Osteoblast (primary cell): ENCODE measurements at regions not wholly inside any gene's neighbourhood (a gene's known extent, or its start where the extent isn't known, plus 50 kb on each side); places are given as distances from the start of the nearest gene placed in this dataset.

Experiments
- DNase-seq: peaks from one replicate; pipeline ENCODE4 v3.0.0; 2011; ENCODE audit warnings: low spot score, mixed read lengths; ENCODE audit not compliant: insufficient read length; ENCODE audit errors: missing footprints
- H2AFZ ChIP-seq: 2 replicates; pipeline ENCODE4 v1.6.0; 2011; ENCODE audit warnings: mild to moderate bottlenecking, low read length
- H3K27ac ChIP-seq: 2 replicates; pipeline ENCODE4 v1.5.1; 2011; ENCODE audit warnings: mild to moderate bottlenecking, low read depth, low read length, moderate library complexity
- H3K27me3 ChIP-seq: 2 replicates; pipeline ENCODE4 v1.6.0; 2012; ENCODE audit warnings: mild to moderate bottlenecking, control low read depth, inconsistent platforms, low read length, moderate library complexity; ENCODE audit not compliant: insufficient read depth
- H3K36me3 ChIP-seq: 2 replicates; pipeline ENCODE4 v1.5.1; 2011; ENCODE audit warnings: mild to moderate bottlenecking, low read length, control low read depth, moderate library complexity; ENCODE audit not compliant: insufficient read depth
- H3K4me1 ChIP-seq: 2 replicates; pipeline ENCODE4 v1.5.1; 2011; ENCODE audit warnings: mild to moderate bottlenecking, low read length, control low read depth, moderate library complexity; ENCODE audit not compliant: insufficient read depth
- H3K4me2 ChIP-seq: 2 replicates; pipeline ENCODE4 v1.6.0; 2011; ENCODE audit warnings: mild to moderate bottlenecking, low read length; ENCODE audit not compliant: insufficient read depth
- H3K4me3 ChIP-seq: fragments of 200-600 bp; sonication (generic); 3 replicates; pipeline ENCODE4 v1.5.1; 2012; ENCODE audit warnings: mild to moderate bottlenecking, low read length, inconsistent platforms; ENCODE audit not compliant: insufficient read depth
- H3K79me2 ChIP-seq: 2 replicates; pipeline ENCODE4 v1.6.0; 2012; ENCODE audit warnings: mild to moderate bottlenecking, low read length, control low read depth, inconsistent platforms; ENCODE audit not compliant: insufficient read depth
- H3K9me3 ChIP-seq: 2 replicates; pipeline ENCODE4 v1.5.1; 2011; ENCODE audit warnings: low read depth, low read length, control low read depth
- H4K20me1 ChIP-seq: 2 replicates; pipeline ENCODE4 v1.6.0; 2012; ENCODE audit warnings: mild to moderate bottlenecking, low read length, control low read depth; ENCODE audit not compliant: insufficient read depth
- TF ChIP-seq, protein P1 (sequence below): IDR thresholded peaks from 2 replicates; pipeline ENCODE4 v1.5.1; 2011; ENCODE audit warnings: mild to moderate bottlenecking, low read depth, low read length, moderate library complexity; ENCODE audit errors: extremely low read depth

DNA sequence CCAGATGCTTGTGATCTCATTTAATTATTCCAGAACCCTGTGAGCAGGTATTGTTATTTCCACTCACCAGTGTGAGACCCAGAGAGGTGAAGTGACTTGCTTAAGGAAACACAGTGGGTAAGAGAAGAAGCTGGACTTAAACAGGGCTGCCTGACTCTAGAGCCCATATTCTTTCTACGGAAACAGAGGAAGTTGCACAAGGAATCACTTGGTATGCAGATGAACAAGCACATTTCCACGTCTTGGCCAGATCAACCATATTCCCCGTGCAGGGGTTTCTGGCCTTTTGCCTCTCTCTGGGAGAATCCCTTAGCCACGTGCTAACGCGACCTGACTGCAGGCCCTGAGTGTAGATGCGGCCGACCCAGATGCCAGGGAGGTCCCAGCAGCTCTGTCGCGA lies 195.5 kb upstream of the ATP6AP2 start:
- TF ChIP-seq, protein P1, sequence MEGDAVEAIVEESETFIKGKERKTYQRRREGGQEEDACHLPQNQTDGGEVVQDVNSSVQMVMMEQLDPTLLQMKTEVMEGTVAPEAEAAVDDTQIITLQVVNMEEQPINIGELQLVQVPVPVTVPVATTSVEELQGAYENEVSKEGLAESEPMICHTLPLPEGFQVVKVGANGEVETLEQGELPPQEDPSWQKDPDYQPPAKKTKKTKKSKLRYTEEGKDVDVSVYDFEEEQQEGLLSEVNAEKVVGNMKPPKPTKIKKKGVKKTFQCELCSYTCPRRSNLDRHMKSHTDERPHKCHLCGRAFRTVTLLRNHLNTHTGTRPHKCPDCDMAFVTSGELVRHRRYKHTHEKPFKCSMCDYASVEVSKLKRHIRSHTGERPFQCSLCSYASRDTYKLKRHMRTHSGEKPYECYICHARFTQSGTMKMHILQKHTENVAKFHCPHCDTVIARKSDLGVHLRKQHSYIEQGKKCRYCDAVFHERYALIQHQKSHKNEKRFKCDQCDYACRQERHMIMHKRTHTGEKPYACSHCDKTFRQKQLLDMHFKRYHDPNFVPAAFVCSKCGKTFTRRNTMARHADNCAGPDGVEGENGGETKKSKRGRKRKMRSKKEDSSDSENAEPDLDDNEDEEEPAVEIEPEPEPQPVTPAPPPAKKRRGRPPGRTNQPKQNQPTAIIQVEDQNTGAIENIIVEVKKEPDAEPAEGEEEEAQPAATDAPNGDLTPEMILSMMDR: no peak

DNA sequence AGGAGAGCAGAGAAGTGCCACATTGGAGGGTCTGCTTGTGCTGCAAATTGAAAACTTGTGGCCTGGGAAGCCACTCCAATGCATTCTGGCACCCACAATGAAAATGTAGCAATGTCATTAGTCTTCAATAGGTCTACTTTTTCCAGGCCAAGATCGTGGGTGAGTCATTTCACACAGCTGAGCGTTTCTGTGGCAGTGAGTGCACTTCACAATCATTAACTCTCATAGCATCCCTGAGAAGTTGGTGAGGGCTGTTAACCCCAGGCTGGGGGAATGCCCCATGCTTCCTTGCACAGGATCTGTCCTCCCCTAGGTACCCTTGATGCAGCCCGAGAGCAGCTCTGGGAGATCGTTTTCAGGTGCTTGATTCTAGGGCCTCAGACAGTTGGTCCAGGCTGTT lies 196.8 kb upstream of the ATP6AP2 start:
- no peak for DNase-seq
- Histone ChIP-seq H3K4me3 (no peak overlapping the region), H3K79me2 (no peaks in the 10 kb centered on the region), H3K27ac (no peak overlapping the region), H2AFZ (no peak overlapping the region), H4K20me1 (no peaks in the 10 kb centered on the region), H3K9me3 (no peaks in the 10 kb centered on the region), H3K27me3 (peaks cover 12% of the 10 kb centered on the region), H3K36me3 (no peaks in the 10 kb centered on the region), H3K4me2 (no peak overlapping the region), H3K4me1 (no peaks in the 10 kb centered on the region)
- TF ChIP-seq, protein P1: no peak

More for the DNA sequence above, 195.5 kb upstream of the ATP6AP2 start:
- DNase-seq: no peak
- Histone ChIP-seq H3K9me3 (no peaks in the 10 kb centered on the region), H3K79me2 (no peaks in the 10 kb centered on the region), H2AFZ (no peak overlapping the region), H3K36me3 (no peaks in the 10 kb centered on the region), H3K27ac (no peak overlapping the region), H4K20me1 (no peaks in the 10 kb centered on the region), H3K4me2 (no peak overlapping the region), H3K4me3 (no peak overlapping the region), H3K27me3 (peaks cover 9% of the 10 kb centered on the region), H3K4me1 (no peaks in the 10 kb centered on the region)

DNA sequence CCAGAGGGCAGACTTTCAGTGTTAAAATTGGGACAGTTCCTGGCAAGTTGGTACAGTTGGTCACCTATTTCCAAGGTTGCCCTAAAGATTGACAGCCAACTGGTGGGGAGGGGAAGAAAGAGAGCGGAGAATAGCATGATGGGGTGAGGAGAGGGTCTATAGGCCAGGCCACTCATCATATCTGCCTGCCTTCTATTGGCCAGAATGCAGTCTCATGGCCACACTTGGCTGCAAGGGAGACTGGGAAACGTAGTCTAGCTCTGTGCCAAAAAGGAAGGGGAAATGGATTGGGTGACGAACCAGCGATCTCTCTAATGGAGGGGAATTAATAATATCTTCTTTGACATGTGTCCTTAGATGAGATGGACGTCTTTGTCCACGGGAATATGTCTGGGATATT lies 197.4 kb upstream of the ATP6AP2 start:
- H3K9me3 ChIP-seq: no peaks in the 10 kb centered on the region
- TF ChIP-seq, protein P1: no peak

DNA sequence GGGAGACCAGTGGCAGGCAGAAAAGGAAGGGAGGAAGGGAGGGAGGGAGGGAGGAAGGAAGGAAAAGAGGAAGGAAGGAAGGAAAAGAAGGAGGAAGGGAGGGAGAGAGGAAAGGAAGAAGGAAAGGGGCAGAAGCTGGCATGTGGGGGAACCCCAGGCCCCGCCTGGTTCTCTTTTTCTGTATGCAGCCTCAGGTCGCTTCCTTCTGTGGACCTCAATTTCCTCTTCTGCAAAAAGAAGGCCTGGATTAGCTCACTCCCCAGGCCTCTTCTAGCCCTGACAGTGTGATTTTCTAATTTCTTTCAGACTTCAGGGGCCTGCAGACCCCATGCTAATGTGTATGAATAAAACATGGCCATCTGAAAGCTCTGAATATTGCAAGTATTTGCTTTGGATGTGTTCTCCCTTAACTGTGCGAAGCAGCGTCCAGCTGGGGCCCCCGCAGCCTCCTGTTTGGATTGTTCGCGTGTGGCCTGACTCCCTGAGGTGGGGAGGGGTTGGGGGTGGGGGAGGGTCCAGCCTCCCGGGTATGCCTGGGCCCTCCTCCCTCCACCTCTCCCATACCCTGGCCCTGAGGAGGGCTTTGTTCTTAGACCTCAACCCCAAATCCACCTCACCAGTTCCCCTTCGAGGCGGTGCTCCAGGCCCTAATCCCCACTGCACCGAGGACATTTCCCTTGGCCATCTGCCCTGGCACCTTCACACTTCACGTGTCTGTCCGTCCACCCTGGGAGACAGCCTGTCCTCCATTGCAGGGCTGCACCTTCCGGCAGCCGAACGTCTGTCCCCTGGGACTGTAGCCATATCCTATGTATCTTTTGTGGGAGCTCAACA lies 199.9 kb upstream of the ATP6AP2 start:
- H3K27ac ChIP-seq: no peak overlapping the region
- no peaks in the 10 kb centered on the region for H3K9me3 ChIP-seq
- TF ChIP-seq, protein P1: no peak
- H4K20me1 ChIP-seq: no peaks in the 10 kb centered on the region
- no peaks in the 10 kb centered on the region for H3K4me1 ChIP-seq
- no peak overlapping the region for H2AFZ ChIP-seq
- H3K36me3 ChIP-seq: no peaks in the 10 kb centered on the region
- no peaks in the 10 kb centered on the region for H3K79me2 ChIP-seq
- no peak overlapping the region for H3K4me2 ChIP-seq
- H3K4me3 ChIP-seq: no peak overlapping the region
- DNase-seq: no peak
- peaks cover 12% of the 10 kb centered on the region for H3K27me3 ChIP-seq

More for the DNA sequence above, 197.4 kb upstream of the ATP6AP2 start:
- peaks cover 12% of the 10 kb centered on the region for H3K27me3 ChIP-seq
- no peak for DNase-seq
- H3K27ac ChIP-seq: no peak overlapping the region
- H3K4me3 ChIP-seq: no peak overlapping the region
- no peak overlapping the region for H3K4me2 ChIP-seq
- H2AFZ ChIP-seq: no peak overlapping the region
- no peaks in the 10 kb centered on the region for H4K20me1 ChIP-seq
- no peaks in the 10 kb centered on the region for H3K79me2 ChIP-seq
- no peaks in the 10 kb centered on the region for H3K4me1 ChIP-seq
- no peaks in the 10 kb centered on the region for H3K36me3 ChIP-seq
